Cardiac muscle cell (in vitro differentiated cells and primary cell): ENCODE measurements at regions not wholly inside any gene's neighbourhood (a gene's known extent, or its start where the extent isn't known, plus 50 kb on each side); places are given as distances from the start of the nearest gene placed in this dataset.
"Not testable (repeated sequence)": the region's sequence is repeated elsewhere in the genome, so short reads cannot be mapped to it uniquely, and the experiment has no call there.

Experiments
- DNase-seq, 2 donors: peaks; one replicate each; pipeline versions ENCODE4 v3.0.0 to v3.0.0-alpha.2; 2010 to 2017; ENCODE audit warnings: low read depth in 1 of 2, low spot score in 1 of 2
- H3K27ac ChIP-seq: fragments of 200-600 bp; sonication (generic); 2 replicates; pipeline ENCODE4 v1.5.1; 2016
- H3K27me3 ChIP-seq: fragments of 200-600 bp; sonication (generic); 2 replicates; pipeline ENCODE4 v1.6.0; 2016; ENCODE audit warnings: control low read depth
- H3K36me3 ChIP-seq: fragments of 200-600 bp; sonication (generic); 2 replicates; pipeline ENCODE4 v1.5.1; 2016; ENCODE audit warnings: control low read depth
- H3K4me1 ChIP-seq: fragments of 200-600 bp; sonication (generic); 2 replicates; pipeline ENCODE4 v1.8.1; 2017; ENCODE audit warnings: low read depth, mild to moderate bottlenecking, mixed run types
- H3K4me3 ChIP-seq: fragments of 200-600 bp; sonication (generic); 2 replicates; pipeline ENCODE4 v1.5.1; 2016; ENCODE audit warnings: mild to moderate bottlenecking
- H3K9me3 ChIP-seq: fragments of 200-600 bp; sonication (generic); 2 replicates; pipeline ENCODE4 v1.5.1; 2017; ENCODE audit warnings: low read depth, mild to moderate bottlenecking, control low read depth
- CTCF ChIP-seq: IDR thresholded peaks from 2 replicates; pipeline ENCODE4 v1.5.1; 2012; ENCODE audit warnings: low read depth, mild to moderate bottlenecking, low read length

- Histone ChIP-seq H3K9me3 (no peaks in the 10 kb centered on the region), H3K4me3 (no peak overlapping the region), H3K27ac (no peak overlapping the region), H3K4me1 (no peaks in the 10 kb centered on the region), H3K27me3 (no peaks in the 10 kb centered on the region), H3K36me3 (no peaks in the 10 kb centered on the region)
- DNase-seq, result peak in 1 of 2 donors; percentile 10
- TF ChIP-seq CTCF, result no peak
These were observed 67.1 kb upstream of the SMIM15 start for GRCh38 chr5:61229416-61229815.

- H3K27me3 ChIP-seq, result no peaks in the 10 kb centered on the region
- DNase-seq, result no peak
- H3K27ac ChIP-seq, result no peak overlapping the region
- H3K4me3 ChIP-seq, result no peak overlapping the region
- H3K36me3 ChIP-seq, result no peaks in the 10 kb centered on the region
- no peaks in the 10 kb centered on the region for H3K4me1 ChIP-seq
- TF ChIP-seq CTCF, result no peak
- no peaks in the 10 kb centered on the region for H3K9me3 ChIP-seq
These were observed 68.2 kb upstream of the SMIM15 start for GRCh38 chr5:61230492-61230891.

GRCh38 chr5:61231813-61232212 is 69.5 kb upstream of the SMIM15 start:
- TF ChIP-seq CTCF, result no peak
- DNase-seq, result no peak
- Histone ChIP-seq H3K27ac (no peak overlapping the region), H3K36me3 (no peaks in the 10 kb centered on the region), H3K27me3 (no peaks in the 10 kb centered on the region), H3K9me3 (no peaks in the 10 kb centered on the region), H3K4me1 (no peaks in the 10 kb centered on the region), H3K4me3 (no peak overlapping the region)

- Histone ChIP-seq H3K36me3 (no peaks in the 10 kb centered on the region), H3K27ac (no peak overlapping the region), H3K4me3 (no peak overlapping the region), H3K4me1 (no peaks in the 10 kb centered on the region), H3K9me3 (no peaks in the 10 kb centered on the region), H3K27me3 (no peaks in the 10 kb centered on the region)
- no peak for TF ChIP-seq CTCF
- DNase-seq, result peak in 1 of 2 donors; percentile 63
These were observed 70.3 kb upstream of the SMIM15 start for GRCh38 chr5:61232490-61233050.

GRCh38 chr5:61234019-61234418 is 71.8 kb upstream of the SMIM15 start:
- DNase-seq, result no peak
- Histone ChIP-seq H3K36me3 (no peaks in the 10 kb centered on the region), H3K9me3 (no peaks in the 10 kb centered on the region), H3K4me1 (no peaks in the 10 kb centered on the region), H3K27ac (no peak overlapping the region), H3K27me3 (no peaks in the 10 kb centered on the region), H3K4me3 (no peak overlapping the region)
- TF ChIP-seq CTCF, result no peak

GRCh38 chr5:61236715-61237114 is 74.4 kb upstream of the SMIM15 start:
- H3K36me3 ChIP-seq, H3K27ac ChIP-seq, H3K4me1 ChIP-seq, DNase-seq, H3K9me3 ChIP-seq, H3K4me3 ChIP-seq, H3K27me3 ChIP-seq: not testable (repeated sequence)
